ENCODE measurements at regions not wholly inside any gene's neighbourhood (a gene's known extent, or its start where the extent isn't known, plus 50 kb on each side); places are given as distances from the start of the nearest gene placed in this dataset.

DNA sequence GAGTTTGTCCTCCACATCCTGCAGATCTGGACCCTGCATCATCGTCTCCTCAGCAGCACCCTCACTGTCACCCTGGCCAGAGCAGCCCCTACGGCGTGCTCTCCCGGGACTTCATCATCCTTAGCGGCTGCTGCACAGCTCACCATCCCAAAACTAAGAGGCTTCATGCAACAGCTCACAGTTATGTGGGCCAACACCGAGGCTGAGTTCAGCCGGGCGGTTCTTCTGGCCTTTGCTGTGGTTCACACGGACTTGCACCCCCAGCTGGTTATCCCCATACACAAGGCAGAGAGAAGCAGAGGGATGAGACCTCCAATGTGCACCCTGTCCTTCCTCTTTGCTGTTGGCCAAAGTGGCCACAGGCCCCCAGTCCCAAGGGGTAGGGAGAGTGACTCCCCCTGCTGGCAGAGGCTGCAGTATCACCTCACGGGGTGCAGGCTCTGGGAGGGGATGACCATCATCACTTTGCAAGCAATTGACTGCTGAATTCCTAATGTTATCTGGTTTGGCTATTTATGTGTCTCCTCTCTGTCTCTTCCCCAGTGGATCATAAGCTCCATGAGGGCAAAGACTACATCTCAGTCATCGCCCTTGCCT, 276.8 kb downstream of the BRD1 start:
- Histone ChIP-seq H3K4me3 (ENCODE audit: severe bottlenecking) (no peak overlapping the region), H3K27me3 (ENCODE audit: insufficient read depth, poor library complexity, severe bottlenecking) (peaks cover 8% of the 10 kb centered on the region), H3K9me3 (ENCODE audit: severe bottlenecking) (no peaks in the 10 kb centered on the region)

DNA sequence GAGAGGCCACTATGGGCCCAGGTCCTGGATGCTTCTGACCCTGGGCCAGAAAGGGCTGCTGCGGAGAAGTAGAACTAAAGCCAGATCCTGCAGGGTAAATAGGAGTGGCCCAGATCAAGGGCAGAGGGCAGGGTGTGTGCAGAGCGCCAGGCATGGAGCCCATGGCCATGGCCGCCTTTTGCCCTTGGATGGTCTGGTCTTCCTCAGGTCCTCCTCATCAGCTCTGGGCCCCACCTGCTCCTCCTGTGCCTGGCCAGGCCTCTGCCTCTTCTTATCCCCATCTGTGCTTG, 277.6 kb downstream of the BRD1 start:
- no peak overlapping the region for H3K27ac ChIP-seq (ENCODE audit: poor library complexity, severe bottlenecking)
- no peak overlapping the region for H3K4me3 ChIP-seq (ENCODE audit: severe bottlenecking)
- H3K9me3 ChIP-seq (ENCODE audit: severe bottlenecking) = no peaks in the 10 kb centered on the region
- TF ChIP-seq, protein P1, sequence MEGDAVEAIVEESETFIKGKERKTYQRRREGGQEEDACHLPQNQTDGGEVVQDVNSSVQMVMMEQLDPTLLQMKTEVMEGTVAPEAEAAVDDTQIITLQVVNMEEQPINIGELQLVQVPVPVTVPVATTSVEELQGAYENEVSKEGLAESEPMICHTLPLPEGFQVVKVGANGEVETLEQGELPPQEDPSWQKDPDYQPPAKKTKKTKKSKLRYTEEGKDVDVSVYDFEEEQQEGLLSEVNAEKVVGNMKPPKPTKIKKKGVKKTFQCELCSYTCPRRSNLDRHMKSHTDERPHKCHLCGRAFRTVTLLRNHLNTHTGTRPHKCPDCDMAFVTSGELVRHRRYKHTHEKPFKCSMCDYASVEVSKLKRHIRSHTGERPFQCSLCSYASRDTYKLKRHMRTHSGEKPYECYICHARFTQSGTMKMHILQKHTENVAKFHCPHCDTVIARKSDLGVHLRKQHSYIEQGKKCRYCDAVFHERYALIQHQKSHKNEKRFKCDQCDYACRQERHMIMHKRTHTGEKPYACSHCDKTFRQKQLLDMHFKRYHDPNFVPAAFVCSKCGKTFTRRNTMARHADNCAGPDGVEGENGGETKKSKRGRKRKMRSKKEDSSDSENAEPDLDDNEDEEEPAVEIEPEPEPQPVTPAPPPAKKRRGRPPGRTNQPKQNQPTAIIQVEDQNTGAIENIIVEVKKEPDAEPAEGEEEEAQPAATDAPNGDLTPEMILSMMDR (IDR thresholded peaks at IDR 0.05; ENCODE audit: poor library complexity, severe bottlenecking) = no peak
- H3K27me3 ChIP-seq (ENCODE audit: insufficient read depth, poor library complexity, severe bottlenecking) = peaks cover 8% of the 10 kb centered on the region
- ATAC-seq (ENCODE audit: low read depth) = no peak
- no peaks in the 10 kb centered on the region for H3K4me1 ChIP-seq (ENCODE audit: insufficient read depth, poor library complexity, severe bottlenecking)
- H3K36me3 ChIP-seq (ENCODE audit: low read depth) = no peaks in the 10 kb centered on the region
- DNase-seq (ENCODE audit: low spot score) = no peak

More for the DNA sequence above, 276.8 kb downstream of the BRD1 start:
- Histone ChIP-seq H3K27ac (ENCODE audit: poor library complexity, severe bottlenecking) (no peak overlapping the region), H3K36me3 (ENCODE audit: low read depth) (no peaks in the 10 kb centered on the region), H3K4me1 (ENCODE audit: insufficient read depth, poor library complexity, severe bottlenecking) (no peaks in the 10 kb centered on the region)
- no peak for ATAC-seq (ENCODE audit: low read depth)
- TF ChIP-seq, protein P1 (IDR thresholded peaks at IDR 0.05; ENCODE audit: poor library complexity, severe bottlenecking) = no peak
- no peak for DNase-seq (ENCODE audit: low spot score)

DNA sequence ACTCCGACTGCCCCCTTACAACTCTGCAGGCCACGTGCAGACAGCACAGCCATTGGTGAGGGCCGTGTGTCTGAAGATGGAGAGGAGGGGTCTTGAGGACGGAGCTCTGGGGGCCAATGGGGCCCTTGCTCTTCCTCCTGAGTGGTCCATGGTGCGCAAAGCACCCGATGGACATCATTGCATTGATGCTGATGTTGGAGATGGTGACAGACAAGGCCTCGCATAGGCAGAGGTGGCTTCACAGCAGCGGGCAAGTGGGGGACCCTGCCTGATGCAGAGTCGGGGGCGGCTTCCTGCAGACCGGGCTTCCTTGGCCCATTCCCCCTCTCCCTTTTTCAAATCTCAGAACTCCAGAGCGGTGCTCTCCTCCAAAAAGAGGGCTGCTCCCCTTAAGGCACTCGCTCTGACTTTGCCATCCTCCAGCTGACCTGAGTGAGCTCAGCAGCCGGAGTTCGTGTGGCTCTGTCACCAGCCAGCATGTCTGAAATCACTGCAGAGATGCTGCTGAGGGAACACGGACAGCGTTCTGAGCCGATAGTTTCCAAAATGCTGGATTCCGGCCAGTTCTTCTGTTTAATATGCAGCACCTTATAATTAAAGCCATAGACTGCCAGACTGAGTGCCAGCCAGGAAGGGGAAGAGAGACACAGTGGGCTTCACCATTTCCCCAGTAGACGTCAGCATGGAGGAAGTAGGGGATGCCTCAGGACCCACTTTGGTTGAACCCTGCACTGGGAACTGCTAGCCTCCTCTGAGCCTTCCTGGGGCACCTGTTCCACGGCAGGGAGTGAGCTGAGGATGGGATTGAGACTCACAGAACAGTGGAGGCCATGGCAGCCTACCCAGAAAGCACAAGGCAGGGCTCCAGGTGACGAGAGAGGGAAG, 278.2 kb downstream of the BRD1 start:
- H3K27ac ChIP-seq (ENCODE audit: poor library complexity, severe bottlenecking) = no peak overlapping the region
- peaks cover 8% of the 10 kb centered on the region for H3K27me3 ChIP-seq (ENCODE audit: insufficient read depth, poor library complexity, severe bottlenecking)
- no peaks in the 10 kb centered on the region for H3K4me1 ChIP-seq (ENCODE audit: insufficient read depth, poor library complexity, severe bottlenecking)
- DNase-seq (ENCODE audit: low spot score) = no peak
- TF ChIP-seq, protein P1 (IDR thresholded peaks at IDR 0.05; ENCODE audit: poor library complexity, severe bottlenecking) = no peak
- no peak for ATAC-seq (ENCODE audit: low read depth)
- H3K4me3 ChIP-seq (ENCODE audit: severe bottlenecking) = no peak overlapping the region
- no peaks in the 10 kb centered on the region for H3K9me3 ChIP-seq (ENCODE audit: severe bottlenecking)
- H3K36me3 ChIP-seq (ENCODE audit: low read depth) = no peaks in the 10 kb centered on the region

DNA sequence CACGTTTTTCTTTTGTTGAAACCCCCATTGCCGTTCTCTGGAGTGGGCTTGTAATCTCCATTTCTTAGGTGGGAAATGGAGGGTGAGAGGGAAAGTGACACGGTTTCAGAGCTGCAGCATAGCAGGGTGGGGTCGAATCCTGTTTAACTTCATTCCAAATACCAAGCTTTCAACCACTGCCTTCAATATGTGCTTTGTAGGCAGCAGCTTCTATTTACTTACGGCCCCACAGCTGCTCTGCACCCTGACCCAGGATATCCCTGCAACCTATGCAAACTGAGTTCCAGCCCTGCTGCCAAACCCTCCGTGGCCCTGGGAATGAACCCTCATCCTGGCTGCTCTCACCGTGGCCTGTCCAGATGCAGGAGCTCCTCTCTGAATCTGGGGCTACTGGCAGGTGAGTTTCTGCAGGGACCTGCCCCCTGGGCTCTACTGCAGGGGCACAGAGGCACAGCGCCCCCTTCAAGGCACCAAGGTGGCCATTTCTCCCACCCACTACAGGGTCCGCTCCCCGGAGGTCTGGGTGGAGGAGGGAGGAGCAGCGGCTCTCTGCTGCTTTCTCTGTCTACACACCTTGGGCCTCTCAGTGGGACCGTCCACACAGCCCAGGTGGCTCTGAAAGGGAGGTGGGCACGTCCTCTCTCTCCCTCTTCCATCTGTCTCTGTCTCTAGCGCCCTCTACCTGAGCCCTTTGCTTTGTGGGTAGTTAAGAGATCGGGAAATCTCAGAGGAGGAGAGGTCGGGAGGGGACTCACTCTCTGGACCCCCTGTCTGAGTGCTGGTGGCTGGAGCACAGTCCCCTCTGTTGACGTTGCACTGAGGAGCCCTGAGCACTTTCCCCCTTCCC, 279.1 kb downstream of the BRD1 start:
- H3K9me3 ChIP-seq (ENCODE audit: severe bottlenecking) = no peaks in the 10 kb centered on the region
- H3K4me3 ChIP-seq (ENCODE audit: severe bottlenecking) = no peak overlapping the region
- H3K4me1 ChIP-seq (ENCODE audit: insufficient read depth, poor library complexity, severe bottlenecking) = no peaks in the 10 kb centered on the region
- ATAC-seq (ENCODE audit: low read depth) (no peak), DNase-seq (ENCODE audit: low spot score) (no peak)
- TF ChIP-seq, protein P1 (IDR thresholded peaks at IDR 0.05; ENCODE audit: poor library complexity, severe bottlenecking) = no peak
- H3K36me3 ChIP-seq (ENCODE audit: low read depth) = no peaks in the 10 kb centered on the region
- no peak overlapping the region for H3K27ac ChIP-seq (ENCODE audit: poor library complexity, severe bottlenecking)
- H3K27me3 ChIP-seq (ENCODE audit: insufficient read depth, poor library complexity, severe bottlenecking) = peaks cover 10% of the 10 kb centered on the region
